B cell (primary cell): ENCODE measurements at regions not wholly inside any gene's neighbourhood (a gene's known extent, or its start where the extent isn't known, plus 50 kb on each side); places are given as distances from the start of the nearest gene placed in this dataset.

ENCODE experiments used
- ATAC-seq: fragments of 200-7000 bp; cut with Tn5 transposase; one replicate; pipeline ENCODE4 v1.10.0; 2021; ENCODE audit warnings: low read depth, mild to moderate bottlenecking, moderate number of reproducible peaks, moderate library complexity
- CTCF ChIA-PET: fragments of 350-600 bp; sonication (Branson Sonifier 250); formaldehyde crosslinking; loops from one replicate; lab custom pipeline; 2021; ENCODE audit warnings: antibody characterized with exemption, inconsistent platforms; lab: Charles Lee
- POLR2A ChIA-PET: fragments of 350-600 bp; sonication (Branson Sonifier 250); formaldehyde crosslinking; loops from one replicate; lab custom pipeline; 2021; ENCODE audit warnings: antibody characterized with exemption; lab: Charles Lee
- DNase-seq: peaks from one replicate; pipeline ENCODE4 v3.0.0; 2013
- H2AFZ ChIP-seq: 2 replicates; pipeline ENCODE4 v1.6.1; 2012; ENCODE audit warnings: mild to moderate bottlenecking, low read depth, low read length; ENCODE audit not compliant: insufficient read depth, poor library complexity, severe bottlenecking
- H3K27ac ChIP-seq, 2 donors: 1 replicate in 1 of 2; 2 replicates in 1 of 2; pipeline ENCODE4 v1.5.1; 2012 to 2013; ENCODE audit warnings: low read length in 2 of 2, mild to moderate bottlenecking in 2 of 2, moderate library complexity in 1 of 2
- H3K27me3 ChIP-seq, 4 experiments: fragments of 200-600 bp in 1 of 4; sonication (generic) in 1 of 4; replicated peaks in 1 of 4; 1 replicate in 2 of 4; 2 replicates in 2 of 4; pipeline versions ENCODE4 v1.6.1 to v1.7.0; 2013 to 2016; ENCODE audit warnings: low read length in 3 of 4, mild to moderate bottlenecking in 2 of 4, mixed read lengths in 1 of 4, moderate library complexity in 1 of 4; ENCODE audit not compliant: insufficient read depth in 4 of 4, control insufficient read depth in 3 of 4; ENCODE audit errors: control extremely low read depth in 1 of 4
- H3K36me3 ChIP-seq, 2 experiments: replicated peaks in 1 of 2; 1 replicate in 1 of 2; 2 replicates in 1 of 2; pipeline versions ENCODE4 v1.6.1 to v1.7.1; 2013; ENCODE audit warnings: low read length in 1 of 2; ENCODE audit not compliant: insufficient read depth in 2 of 2, control insufficient read depth in 1 of 2; ENCODE audit errors: control extremely low read depth in 1 of 2, extremely low read depth in 1 of 2
- H3K4me1 ChIP-seq, 2 donors: fragments of 200-600 bp in 1 of 2; sonication (generic) in 1 of 2; 1 replicate in 1 of 2; 2 replicates in 1 of 2; pipeline versions ENCODE4 v1.5.1 to v1.6.1; 2013 to 2017; ENCODE audit warnings: low read length in 2 of 2; ENCODE audit not compliant: control insufficient read depth in 2 of 2, insufficient read depth in 2 of 2
- H3K4me2 ChIP-seq: replicated peaks from 2 replicates; pipeline ENCODE3; 2012; ENCODE audit warnings: mild to moderate bottlenecking, low read depth, low read length; ENCODE audit not compliant: poor library complexity, severe bottlenecking
- H3K4me3 ChIP-seq, 5 experiments: fragments of 200-600 bp in 1 of 5; sonication (generic) in 1 of 5; 1 replicate in 3 of 5; 2 replicates in 2 of 5; pipeline versions ENCODE4 v1.5.1 to v1.7.0; 2011 to 2016; ENCODE audit warnings: low read length in 4 of 5, mild to moderate bottlenecking in 4 of 5, low read depth in 2 of 5, control low read depth in 1 of 5, moderate library complexity in 1 of 5; ENCODE audit not compliant: insufficient read depth in 1 of 5; ENCODE audit errors: control extremely low read depth in 1 of 5, extremely low read depth in 1 of 5
- H3K79me2 ChIP-seq: fragments of 200-600 bp; sonication (generic); one replicate; pipeline ENCODE4 v1.6.0; 2016; ENCODE audit warnings: low read length; ENCODE audit not compliant: control insufficient read depth, insufficient read depth
- H3K9ac ChIP-seq: fragments of 200-600 bp; sonication (generic); 2 replicates; pipeline ENCODE4 v1.6.1; 2017; ENCODE audit warnings: mild to moderate bottlenecking, low read length, moderate library complexity
- H3K9me3 ChIP-seq, 3 donors: one replicate each; pipeline versions ENCODE4 v1.6.1 to v1.7.1; 2013; ENCODE audit warnings: low read length in 2 of 3; ENCODE audit not compliant: control insufficient read depth in 2 of 3, insufficient read depth in 1 of 3; ENCODE audit errors: control extremely low read depth in 1 of 3
- H4K20me1 ChIP-seq: 2 replicates; pipeline ENCODE4 v1.6.0; 2012; ENCODE audit warnings: mild to moderate bottlenecking, low read length; ENCODE audit not compliant: insufficient read depth, control insufficient read depth, poor library complexity, severe bottlenecking
- H3K27ac Mint-ChIP-seq: one replicate; pipeline ENCODE4 v1.8.0; 2021; ENCODE audit warnings: mixed read lengths
- H3K27me3 Mint-ChIP-seq: one replicate; pipeline ENCODE4 v1.8.0; 2021; ENCODE audit warnings: mixed read lengths
- H3K4me1 Mint-ChIP-seq: one replicate; pipeline ENCODE4 v1.8.0; 2021; ENCODE audit warnings: mixed read lengths
- H3K4me3 Mint-ChIP-seq: one replicate; pipeline ENCODE4 v1.8.0; 2021; ENCODE audit warnings: mixed read lengths
- H3K9me3 Mint-ChIP-seq: one replicate; pipeline ENCODE4 v1.8.0; 2022; ENCODE audit warnings: mixed read lengths; ENCODE audit not compliant: insufficient read depth
- CTCF ChIP-seq: fragments of 200-600 bp; IDR thresholded peaks from one replicate; pipeline ENCODE4 v1.8.0; 2022; ENCODE audit warnings: antibody characterized with exemption, mild to moderate bottlenecking
- EZH2 ChIP-seq: IDR thresholded peaks from 2 replicates; pipeline ENCODE4 v1.6.1; 2012; ENCODE audit warnings: borderline replicate concordance, low read depth, mild to moderate bottlenecking, moderate library complexity, low read length; ENCODE audit not compliant: insufficient read depth, poor library complexity, severe bottlenecking
- WGBS: methylation state at CpG from one replicate; pipeline ENCODE4 v1.1.5; 2013; ENCODE audit warnings: missing lambda C conversion rate; ENCODE audit not compliant: insufficient coverage; 5-methylcytosine and 5-hydroxymethylcytosine counted together
- intact Hi-C: fragments of 100-400 bp; cut with micrococcal nuclease; formaldehyde crosslinking; loops from one replicate; pipeline ENCODE4 v1.10.0; 2022

GRCh38 chr3:73215281-73215680, 153.8 kb downstream of the EBLN2 start:
- H3K4me3 ChIP-seq: no peak overlapping the region
- Mint-ChIP-seq H3K27me3 (no peaks in the 10 kb centered on the region), H3K9me3 (no peaks in the 10 kb centered on the region), H3K27ac (no peak overlapping the region), H3K4me3 (no peak overlapping the region), H3K4me1 (no peaks in the 10 kb centered on the region)
- no peak overlapping the region for H3K27ac ChIP-seq
- no peak for TF ChIP-seq CTCF
- no peak for TF ChIP-seq EZH2
- DNase-seq (no peak), ATAC-seq (no peak)
- no CpG with 5 or more reads among the region's 1 CpG for WGBS
- peaks cover 0 to 3% (median 0%) of the 10 kb centered on the region in 4 experiments for H3K27me3 ChIP-seq
- H2AFZ ChIP-seq: no peak overlapping the region
- CTCF ChIA-PET: no interaction called here
- H3K9ac ChIP-seq: no peak overlapping the region
- POLR2A ChIA-PET: no interaction called here
- no peaks in the 10 kb centered on the region for H3K4me1 ChIP-seq
- H3K9me3 ChIP-seq: peaks cover 0 to 6% (median 0%) of the 10 kb centered on the region in 3 donors
- intact Hi-C loops: no loop called here
- no peaks in the 10 kb centered on the region for H3K36me3 ChIP-seq
- H4K20me1 ChIP-seq: no peaks in the 10 kb centered on the region
- no peaks in the 10 kb centered on the region for H3K79me2 ChIP-seq
- no peak overlapping the region for H3K4me2 ChIP-seq

- Mint-ChIP-seq H3K27me3 (no peaks in the 10 kb centered on the region), H3K27ac (no peak overlapping the region), H3K4me1 (no peaks in the 10 kb centered on the region), H3K9me3 (no peaks in the 10 kb centered on the region), H3K4me3 (no peak overlapping the region)
- ATAC-seq (no peak), DNase-seq (no peak)
- peaks cover 0 to 3% (median 0%) of the 10 kb centered on the region in 4 experiments for H3K27me3 ChIP-seq
- intact Hi-C loops: no loop called here
- H3K9ac ChIP-seq: no peak overlapping the region
- H2AFZ ChIP-seq: no peak overlapping the region
- no peak overlapping the region for H3K27ac ChIP-seq
- no peak overlapping the region for H3K4me2 ChIP-seq
- no peaks in the 10 kb centered on the region for H3K4me1 ChIP-seq
- no peaks in the 10 kb centered on the region for H3K36me3 ChIP-seq
- 80% methylated on average over 1 of the region's 4 CpGs for WGBS
- H4K20me1 ChIP-seq: no peaks in the 10 kb centered on the region
- ChIA-PET POLR2A (no interaction called here), CTCF (no interaction called here)
- no peak overlapping the region for H3K4me3 ChIP-seq
- H3K9me3 ChIP-seq: peaks cover 0 to 6% (median 0%) of the 10 kb centered on the region in 3 donors
- H3K79me2 ChIP-seq: no peaks in the 10 kb centered on the region
- no peak for TF ChIP-seq CTCF
- no peak for TF ChIP-seq EZH2
These were observed 154.4 kb downstream of the EBLN2 start for GRCh38 chr3:73215901-73216300.
